Neural crest cell (in vitro differentiated cells): ENCODE measurements at regions not wholly inside any gene's neighbourhood (a gene's known extent, or its start where the extent isn't known, plus 50 kb on each side); places are given as distances from the start of the nearest gene placed in this dataset.

Experiments
- DNase-seq: peaks from one replicate; pipeline ENCODE4 v3.0.0; 2021; ENCODE audit warnings: low read depth, mixed read lengths, low spot score
- H3K27ac Mint-ChIP-seq: one replicate; pipeline ENCODE4 v1.8.0; 2021; ENCODE audit warnings: mild to moderate bottlenecking, mixed read lengths; ENCODE audit not compliant: unreplicated experiment
- H3K27me3 Mint-ChIP-seq: 2 replicates; pipeline ENCODE4 v1.8.0; 2021; ENCODE audit warnings: low read depth, mild to moderate bottlenecking, mixed read lengths
- H3K36me3 Mint-ChIP-seq: 2 replicates; pipeline ENCODE4 v1.8.0; 2021; ENCODE audit warnings: low read depth, mild to moderate bottlenecking, mixed read lengths
- H3K4me1 Mint-ChIP-seq: 2 replicates; pipeline ENCODE4 v1.8.0; 2021; ENCODE audit warnings: mixed read lengths
- H3K4me3 Mint-ChIP-seq: one replicate; pipeline ENCODE4 v1.8.0; 2021; ENCODE audit warnings: mild to moderate bottlenecking, mixed read lengths
- H3K9me3 Mint-ChIP-seq: 2 replicates; pipeline ENCODE4 v1.8.0; 2021; ENCODE audit warnings: mixed read lengths
- CTCF ChIP-seq: fragments of 200-600 bp; sonication (generic); conservative IDR thresholded peaks from 2 replicates; pipeline ENCODE4 v1.5.0; 2021; ENCODE audit warnings: antibody characterized with exemption, mild to moderate bottlenecking

- peaks cover 2% of the 10 kb centered on the region for H3K9me3 Mint-ChIP-seq
- peaks cover 38% of the 10 kb centered on the region for H3K4me1 Mint-ChIP-seq
- H3K27me3 Mint-ChIP-seq = no peaks in the 10 kb centered on the region
- H3K4me3 Mint-ChIP-seq = no peak overlapping the region
- TF ChIP-seq CTCF = no peak
- H3K36me3 Mint-ChIP-seq = no peaks in the 10 kb centered on the region
- DNase-seq = no peak
- peak overlapping the region; percentile 82 for H3K27ac Mint-ChIP-seq
These were observed 1191.1 kb downstream of the SORCS1 start for GRCh38 chr10:105973360-105973759.

GRCh38 chr10:105971460-105971859 is 1193.0 kb downstream of the SORCS1 start:
- Mint-ChIP-seq H3K27me3 (peaks cover 2% of the 10 kb centered on the region), H3K36me3 (no peaks in the 10 kb centered on the region), H3K27ac (no peak overlapping the region), H3K4me1 (peaks cover 38% of the 10 kb centered on the region), H3K4me3 (no peak overlapping the region), H3K9me3 (peaks cover 2% of the 10 kb centered on the region)
- no peak for TF ChIP-seq CTCF
- DNase-seq = no peak

GRCh38 chr10:105969884-105970377 is 1194.6 kb downstream of the SORCS1 start:
- Mint-ChIP-seq H3K27me3 (peaks cover 2% of the 10 kb centered on the region), H3K27ac (no peak overlapping the region), H3K9me3 (peaks cover 2% of the 10 kb centered on the region), H3K36me3 (no peaks in the 10 kb centered on the region), H3K4me1 (peaks cover 33% of the 10 kb centered on the region), H3K4me3 (no peak overlapping the region)
- DNase-seq = no peak
- no peak for TF ChIP-seq CTCF

- no peak for DNase-seq
- Mint-ChIP-seq H3K27me3 (peaks cover 2% of the 10 kb centered on the region), H3K36me3 (no peaks in the 10 kb centered on the region), H3K9me3 (peaks cover 2% of the 10 kb centered on the region), H3K4me1 (peaks cover 23% of the 10 kb centered on the region), H3K27ac (no peak overlapping the region), H3K4me3 (no peak overlapping the region)
- no peak for TF ChIP-seq CTCF
These were observed 1195.8 kb downstream of the SORCS1 start for GRCh38 chr10:105968666-105969065.

- Mint-ChIP-seq H3K36me3 (no peaks in the 10 kb centered on the region), H3K9me3 (peaks cover 2% of the 10 kb centered on the region), H3K27me3 (peaks cover 2% of the 10 kb centered on the region), H3K27ac (no peak overlapping the region), H3K4me3 (no peak overlapping the region), H3K4me1 (peaks cover 23% of the 10 kb centered on the region)
- no peak for DNase-seq
- no peak for TF ChIP-seq CTCF
These were observed 1197.2 kb downstream of the SORCS1 start for GRCh38 chr10:105967256-105967655.

- Mint-ChIP-seq H3K4me1 (peaks cover 23% of the 10 kb centered on the region), H3K9me3 (no peaks in the 10 kb centered on the region)
These were observed 1199.4 kb downstream of the SORCS1 start for GRCh38 chr10:105965141-105965540.

More at GRCh38 chr10:105965141-105965540, 1199.4 kb downstream of the SORCS1 start:
- TF ChIP-seq CTCF = no peak
- Mint-ChIP-seq H3K27me3 (peaks cover 2% of the 10 kb centered on the region), H3K4me3 (no peak overlapping the region), H3K36me3 (no peaks in the 10 kb centered on the region), H3K27ac (no peak overlapping the region)
- no peak for DNase-seq
